K562 (cell line): ENCODE measurements at regions not wholly inside any gene's neighbourhood (a gene's known extent, or its start where the extent isn't known, plus 50 kb on each side); places are given as distances from the start of the nearest gene placed in this dataset.

Experiments used
- ATAC-seq: fragments of 200-7000 bp; cut with Tn5 transposase; 3 replicates; pipeline ENCODE4 v1.9.1; 2020; ENCODE audit warnings: moderate library complexity
- BruUV-seq: library from RNA; stranded (reverse); fragments of 400-500 nt; replicated peaks from 2 replicates; lab custom pipeline; 2021; lab: Mats Ljungman, UMichigan
- CTCF ChIA-PET: fragments of 300-600 bp; formaldehyde crosslinking; extraction: SDS; loops from one replicate; lab custom pipeline; 2021; ENCODE audit warnings: low intra/inter-chr PET ratio; lab: Yijun Ruan, JAX
- POLR2A ChIA-PET: fragments of 300-600, 350-650 bp; sonication (Branson Sonifier 250); formaldehyde crosslinking; extraction: SDS; loops from one replicate; lab custom pipeline; 2021; ENCODE audit warnings: antibody characterized with exemption, inconsistent platforms; lab: Yijun Ruan, JAX
- DNase-seq, 4 experiments: peaks; one replicate each; pipeline versions ENCODE4 v3.0.0 to v3.0.0-alpha.2; 2011 to 2018; ENCODE audit warnings: low spot score in 3 of 4, mixed read lengths in 3 of 4; ENCODE audit errors: extremely low read depth in 1 of 4
- FAIRE-seq: peaks from 2 replicates; lab custom pipeline; 2011; peaks lifted over from hg19 to GRCh38; lab: Jason Lieb, UNC
- H2AFZ ChIP-seq: 2 replicates; pipeline ENCODE4 v1.6.0; 2011; ENCODE audit warnings: low read depth, low read length, control low read depth, inconsistent platforms
- H3K27ac ChIP-seq: fragments of 200-600 bp; 3 replicates; pipeline ENCODE4 v1.8.0; 2011; ENCODE audit warnings: low read depth, mild to moderate bottlenecking, control low read depth, inconsistent platforms, low read length, moderate library complexity, mixed read lengths; ENCODE audit errors: extremely low read depth
- H3K27me3 ChIP-seq, 2 experiments: fragments of 300-600 bp in 1 of 2; 2 replicates in 1 of 2; 3 replicates in 1 of 2; pipeline versions ENCODE4 v1.6.0 to v1.8.0; 2011; ENCODE audit warnings: inconsistent platforms in 2 of 2, low read length in 2 of 2, mild to moderate bottlenecking in 1 of 2, mixed read lengths in 1 of 2, moderate library complexity in 1 of 2; ENCODE audit not compliant: control insufficient read depth in 2 of 2, insufficient read depth in 2 of 2
- H3K36me3 ChIP-seq: fragments of 300-600 bp; 3 replicates; pipeline ENCODE4 v1.8.0; 2011; ENCODE audit warnings: mild to moderate bottlenecking, low read length, inconsistent platforms; ENCODE audit not compliant: control insufficient read depth, insufficient read depth
- H3K4me1 ChIP-seq, 2 experiments: fragments of 200-600 bp in 1 of 2; replicated peaks in 1 of 2; 2 replicates in 1 of 2; 3 replicates in 1 of 2; pipeline versions ENCODE4 v1.5.1 to v1.8.0; 2011; ENCODE audit warnings: inconsistent platforms in 2 of 2, low read length in 2 of 2, mild to moderate bottlenecking in 1 of 2, mixed read lengths in 1 of 2, moderate library complexity in 1 of 2; ENCODE audit not compliant: control insufficient read depth in 2 of 2, insufficient read depth in 2 of 2
- H3K4me2 ChIP-seq: 2 replicates; pipeline ENCODE4 v1.6.1; 2011; ENCODE audit warnings: low read length, control low read depth, inconsistent platforms, mixed read lengths; ENCODE audit not compliant: insufficient read depth
- H3K4me3 ChIP-seq: fragments of 200-600 bp; sonication (generic), shearing (Covaris generic); 2 replicates; pipeline ENCODE4 v1.5.1; 2016; ENCODE audit warnings: control low read depth, inconsistent platforms
- H3K79me2 ChIP-seq: fragments of 200-600 bp; 3 replicates; pipeline ENCODE4 v1.8.0; 2011; ENCODE audit warnings: low read length, inconsistent platforms; ENCODE audit not compliant: control insufficient read depth, insufficient read depth
- H3K9ac ChIP-seq, 2 experiments: 2 replicates each; pipeline versions ENCODE4 v1.6.0 to v1.6.1; 2011; ENCODE audit warnings: low read depth in 2 of 2, low read length in 2 of 2, control low read depth in 1 of 2, inconsistent platforms in 1 of 2, mild to moderate bottlenecking in 1 of 2, mixed read lengths in 1 of 2; ENCODE audit not compliant: insufficient read depth in 1 of 2
- H3K9me1 ChIP-seq: one replicate; pipeline ENCODE4 v1.6.0; 2011; ENCODE audit warnings: inconsistent platforms, mild to moderate bottlenecking, low read length, moderate library complexity; ENCODE audit not compliant: control insufficient read depth, insufficient read depth
- H3K9me3 ChIP-seq: replicated peaks from 2 replicates; pipeline ENCODE4 v1.5.1; 2011; ENCODE audit warnings: low read depth, low read length, inconsistent platforms; ENCODE audit not compliant: control insufficient read depth, insufficient read depth
- H4K20me1 ChIP-seq: replicated peaks from 2 replicates; pipeline ENCODE4 v1.6.1; 2011; ENCODE audit warnings: low read length, inconsistent platforms, mixed read lengths; ENCODE audit not compliant: control insufficient read depth, insufficient read depth
- DMBX1 ChIP-seq: fragments of 250-450 bp; sonication (Bioruptor Pico); IDR thresholded peaks from 2 replicates; pipeline ENCODE4 v1.8.0; 2022; ENCODE audit warnings: inconsistent platforms, mild to moderate bottlenecking, moderate library complexity, borderline replicate concordance
- FOXA3 ChIP-seq, 2 experiments: fragments of 450-650 bp in 1 of 2; sonication (generic) in 1 of 2; formaldehyde crosslinking; IDR thresholded peaks in 1 of 2; conservative IDR thresholded peaks in 1 of 2; 2 replicates each; pipeline versions ENCODE4 v1.4.0 to v1.8.0; 2020 to 2022; ENCODE audit warnings: mild to moderate bottlenecking in 2 of 2, missing genetic modification reagents in 1 of 2
- GTF2E2 ChIP-seq: fragments of 200-800 bp; sonication (Bioruptor generic); IDR thresholded peaks from 2 replicates; pipeline ENCODE4 v1.6.1; 2016; ENCODE audit warnings: missing genetic modification characterization, missing compliant biosample characterization
- MYBL2 ChIP-seq, 2 experiments: fragments of 450-650 bp in 1 of 2; sonication (generic) in 1 of 2; formaldehyde crosslinking in 1 of 2; IDR thresholded peaks; 2 replicates each; pipeline versions ENCODE4 v1.6.1 to v1.8.1; 2017 to 2022; ENCODE audit warnings: borderline replicate concordance in 1 of 2, inconsistent platforms in 1 of 2, low read depth in 1 of 2, mild to moderate bottlenecking in 1 of 2, missing genetic modification reagents in 1 of 2, moderate library complexity in 1 of 2
- NCOA6 ChIP-seq: fragments of 450-650 bp; IDR thresholded peaks from 2 replicates; pipeline ENCODE4 v1.6.1; 2017; ENCODE audit warnings: mild to moderate bottlenecking
- STAT5B ChIP-seq: fragments of 250-450 bp; sonication (Bioruptor Pico); IDR thresholded peaks from 2 replicates; pipeline ENCODE4 v1.8.0; 2021; ENCODE audit warnings: mild to moderate bottlenecking, inconsistent platforms
- ZNF133 ChIP-seq: fragments of 250-450 bp; sonication (Bioruptor Pico); IDR thresholded peaks from 2 replicates; pipeline ENCODE4 v1.4.0; 2020; ENCODE audit warnings: mild to moderate bottlenecking
- ZNF584 ChIP-seq: fragments of 200-800 bp; sonication (Bioruptor generic); IDR thresholded peaks from 2 replicates; pipeline ENCODE4 v1.6.1; 2016; ENCODE audit warnings: low read depth, mild to moderate bottlenecking, missing genetic modification characterization, missing compliant biosample characterization
- WGBS: fragments of 100-300 bp; shearing (Covaris generic); methylation state at CpG from one replicate; pipeline ENCODE4 v1.1.6; 2016; ENCODE audit warnings: low coverage, mixed read lengths; ENCODE audit not compliant: insufficient coverage; ENCODE audit errors: missing lambda C conversion rate; 5-methylcytosine and 5-hydroxymethylcytosine counted together
- in situ Hi-C: fragments of 300-500 bp; cut with MboI; formaldehyde crosslinking; loops from 4 replicates; pipeline ENCODE4 v1.15.0; 2018; ENCODE audit warnings: inconsistent platforms, mixed read lengths
- intact Hi-C: fragments of 100-400 bp; cut with micrococcal nuclease; formaldehyde crosslinking; loops from 2 replicates; pipeline ENCODE4 v1.14.2; 2022
- TF ChIP-seq, protein P1 (sequence below), 2 experiments: fragments of 450-650 bp; formaldehyde crosslinking in 1 of 2; IDR thresholded peaks; 2 replicates each; pipeline versions ENCODE4 v1.4.0 to v1.6.1; 2014 to 2020; ENCODE audit warnings: mild to moderate bottlenecking in 2 of 2, borderline replicate concordance in 1 of 2, low read depth in 1 of 2
- TF ChIP-seq, protein P2 (sequence below): fragments of 150-350 bp; conservative IDR thresholded peaks from 2 replicates; pipeline ENCODE4 v1.6.1; 2014; ENCODE audit warnings: low read length

DNA sequence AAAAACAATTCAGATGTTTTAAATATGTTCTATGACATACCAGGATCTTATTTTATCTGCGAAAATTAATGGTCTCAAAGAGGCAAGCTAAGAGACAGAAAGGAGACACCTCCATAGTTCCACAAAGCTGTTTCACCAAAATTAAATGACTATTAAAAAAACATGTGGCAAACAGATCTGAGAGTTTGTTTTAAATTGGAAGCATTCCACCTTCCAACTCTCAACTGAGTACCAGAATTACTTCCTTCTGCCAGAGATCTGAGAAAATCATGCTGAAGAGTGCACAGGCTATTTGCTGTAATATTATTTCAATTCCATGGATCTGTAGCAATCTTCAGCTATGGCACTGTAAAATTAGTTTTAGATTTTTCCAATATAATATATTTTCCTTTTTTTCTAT lies 669.5 kb upstream of the MARCKS start (continued):
- TF ChIP-seq, protein P1, sequence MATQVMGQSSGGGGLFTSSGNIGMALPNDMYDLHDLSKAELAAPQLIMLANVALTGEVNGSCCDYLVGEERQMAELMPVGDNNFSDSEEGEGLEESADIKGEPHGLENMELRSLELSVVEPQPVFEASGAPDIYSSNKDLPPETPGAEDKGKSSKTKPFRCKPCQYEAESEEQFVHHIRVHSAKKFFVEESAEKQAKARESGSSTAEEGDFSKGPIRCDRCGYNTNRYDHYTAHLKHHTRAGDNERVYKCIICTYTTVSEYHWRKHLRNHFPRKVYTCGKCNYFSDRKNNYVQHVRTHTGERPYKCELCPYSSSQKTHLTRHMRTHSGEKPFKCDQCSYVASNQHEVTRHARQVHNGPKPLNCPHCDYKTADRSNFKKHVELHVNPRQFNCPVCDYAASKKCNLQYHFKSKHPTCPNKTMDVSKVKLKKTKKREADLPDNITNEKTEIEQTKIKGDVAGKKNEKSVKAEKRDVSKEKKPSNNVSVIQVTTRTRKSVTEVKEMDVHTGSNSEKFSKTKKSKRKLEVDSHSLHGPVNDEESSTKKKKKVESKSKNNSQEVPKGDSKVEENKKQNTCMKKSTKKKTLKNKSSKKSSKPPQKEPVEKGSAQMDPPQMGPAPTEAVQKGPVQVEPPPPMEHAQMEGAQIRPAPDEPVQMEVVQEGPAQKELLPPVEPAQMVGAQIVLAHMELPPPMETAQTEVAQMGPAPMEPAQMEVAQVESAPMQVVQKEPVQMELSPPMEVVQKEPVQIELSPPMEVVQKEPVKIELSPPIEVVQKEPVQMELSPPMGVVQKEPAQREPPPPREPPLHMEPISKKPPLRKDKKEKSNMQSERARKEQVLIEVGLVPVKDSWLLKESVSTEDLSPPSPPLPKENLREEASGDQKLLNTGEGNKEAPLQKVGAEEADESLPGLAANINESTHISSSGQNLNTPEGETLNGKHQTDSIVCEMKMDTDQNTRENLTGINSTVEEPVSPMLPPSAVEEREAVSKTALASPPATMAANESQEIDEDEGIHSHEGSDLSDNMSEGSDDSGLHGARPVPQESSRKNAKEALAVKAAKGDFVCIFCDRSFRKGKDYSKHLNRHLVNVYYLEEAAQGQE (IDR thresholded peaks at IDR 0.05; ENCODE audit: borderline replicate concordance): no peak
- TF ChIP-seq, protein P1 (CRISPR knock-in tag; IDR thresholded peaks at IDR 0.05; ENCODE audit: low read depth): no peak
- TF ChIP-seq, all 486 proteins: peak for 0

DNA sequence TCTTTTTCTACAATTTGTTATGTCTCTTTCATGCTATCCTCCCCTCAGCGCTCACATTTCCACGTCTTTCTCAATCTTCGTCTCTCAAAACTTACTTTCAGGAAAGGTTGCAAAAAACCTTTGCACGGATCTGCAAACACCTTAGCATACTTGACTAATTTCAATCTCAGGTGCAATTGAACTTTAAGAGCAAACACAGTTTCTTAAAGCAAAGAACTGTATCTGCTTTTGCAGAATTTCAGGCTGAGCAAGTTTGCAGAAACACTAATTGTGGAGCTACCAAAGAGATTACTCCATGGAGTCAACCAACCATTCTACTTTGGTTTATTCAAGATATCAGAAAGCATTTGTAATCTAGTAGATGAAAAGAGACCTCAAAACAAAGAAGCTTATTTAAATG lies 668.2 kb upstream of the MARCKS start:
- in situ Hi-C loops (no loop called here), intact Hi-C loops (loop anchor here (10.0 kb wide), 1 partner anchor 314 kb away; no protein-coding TSS in a partner anchor)
- FAIRE-seq (no peak), DNase-seq (no peak), ATAC-seq (no peak)
- H3K9ac ChIP-seq: no peak overlapping the region
- H3K27ac ChIP-seq: no peak overlapping the region
- 0% methylated on average over 4 of the region's 4 CpGs for WGBS
- no peak overlapping the region for H2AFZ ChIP-seq
- ChIA-PET CTCF (no interaction called here), POLR2A (interaction anchor here (0.8 kb wide), 1 partner anchor 18 kb away, joined by 3 read pairs; no protein-coding TSS in a partner anchor)
- H3K36me3 ChIP-seq: no peaks in the 10 kb centered on the region
- no peak overlapping the region for H3K4me2 ChIP-seq
- H3K27me3 ChIP-seq: no peaks in the 10 kb centered on the region
- no peaks in the 10 kb centered on the region for H4K20me1 ChIP-seq
- no peaks in the 10 kb centered on the region for H3K9me3 ChIP-seq
- H3K79me2 ChIP-seq: no peaks in the 10 kb centered on the region
- H3K4me3 ChIP-seq: no peak overlapping the region
- H3K9me1 ChIP-seq: no peaks in the 10 kb centered on the region
- no peaks in the 10 kb centered on the region for H3K4me1 ChIP-seq
- BruUV-seq: no TSS peak
- TF ChIP-seq NCOA6 (no peak), FOXA3 (CRISPR knock-in tag; conservative IDR thresholded peaks at IDR 0.05 in 1 of 2, IDR thresholded peaks at IDR 0.05 in 1 of 2) (no peak), ZNF133 (CRISPR knock-in tag) (no peak), GTF2E2 (tag) (no peak), ZNF584 (CRISPR knock-in tag) (no peak), STAT5B (CRISPR knock-in tag) (no peak), DMBX1 (CRISPR knock-in tag) (no peak), MYBL2 (IDR thresholded peaks at IDR 0.05; ENCODE audit: low read depth) (no peak), MYBL2 (CRISPR knock-in tag; IDR thresholded peaks at IDR 0.05; ENCODE audit: borderline replicate concordance) (no peak)
- TF ChIP-seq, protein P2, sequence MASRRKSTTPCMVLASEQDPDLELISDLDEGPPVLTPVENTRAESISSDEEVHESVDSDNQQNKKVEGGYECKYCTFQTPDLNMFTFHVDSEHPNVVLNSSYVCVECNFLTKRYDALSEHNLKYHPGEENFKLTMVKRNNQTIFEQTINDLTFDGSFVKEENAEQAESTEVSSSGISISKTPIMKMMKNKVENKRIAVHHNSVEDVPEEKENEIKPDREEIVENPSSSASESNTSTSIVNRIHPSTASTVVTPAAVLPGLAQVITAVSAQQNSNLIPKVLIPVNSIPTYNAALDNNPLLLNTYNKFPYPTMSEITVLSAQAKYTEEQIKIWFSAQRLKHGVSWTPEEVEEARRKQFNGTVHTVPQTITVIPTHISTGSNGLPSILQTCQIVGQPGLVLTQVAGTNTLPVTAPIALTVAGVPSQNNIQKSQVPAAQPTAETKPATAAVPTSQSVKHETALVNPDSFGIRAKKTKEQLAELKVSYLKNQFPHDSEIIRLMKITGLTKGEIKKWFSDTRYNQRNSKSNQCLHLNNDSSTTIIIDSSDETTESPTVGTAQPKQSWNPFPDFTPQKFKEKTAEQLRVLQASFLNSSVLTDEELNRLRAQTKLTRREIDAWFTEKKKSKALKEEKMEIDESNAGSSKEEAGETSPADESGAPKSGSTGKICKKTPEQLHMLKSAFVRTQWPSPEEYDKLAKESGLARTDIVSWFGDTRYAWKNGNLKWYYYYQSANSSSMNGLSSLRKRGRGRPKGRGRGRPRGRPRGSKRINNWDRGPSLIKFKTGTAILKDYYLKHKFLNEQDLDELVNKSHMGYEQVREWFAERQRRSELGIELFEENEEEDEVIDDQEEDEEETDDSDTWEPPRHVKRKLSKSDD: no peak
